ENCODE measurements at regions not wholly inside any gene's neighbourhood (a gene's known extent, or its start where the extent isn't known, plus 50 kb on each side); places are given as distances from the start of the nearest gene placed in this dataset.

DNA sequence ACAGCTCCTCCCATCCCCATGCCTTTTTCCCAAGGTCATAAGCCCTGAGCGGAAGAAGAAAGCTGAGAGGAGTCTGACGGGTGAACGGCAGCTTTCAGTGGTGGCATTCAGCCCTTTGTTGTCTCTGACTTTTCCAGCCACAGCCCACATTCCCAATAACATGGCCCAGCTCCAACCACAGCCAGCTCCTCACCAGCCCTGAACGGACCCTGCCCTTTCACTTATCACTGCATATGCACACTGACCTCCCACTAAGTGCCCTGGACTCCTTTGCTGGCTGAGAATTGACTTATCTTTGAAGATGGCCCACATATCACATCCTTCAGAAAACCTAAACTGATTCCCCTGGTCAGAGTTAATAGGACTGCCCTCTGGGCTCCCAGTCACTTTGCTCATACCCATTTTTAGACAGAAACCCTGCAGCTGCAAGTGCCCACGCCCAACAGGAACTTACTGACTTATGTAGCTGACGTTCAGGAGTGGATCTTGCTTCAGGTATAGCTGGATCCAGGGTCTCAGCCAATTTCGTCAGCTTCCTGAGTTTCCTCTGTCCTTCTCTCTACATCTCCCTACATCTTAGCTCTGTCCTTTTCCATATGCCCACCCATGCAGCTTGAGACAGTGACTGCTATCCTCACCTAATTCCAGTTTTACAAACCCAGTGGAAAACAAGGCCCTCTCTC, 348.5 kb upstream of the PROK2 start:
- Histone ChIP-seq H3K9me3 (replicated peaks; ENCODE audit: insufficient read depth, low read length) (no peaks in the 10 kb centered on the region), H3K79me2 (ENCODE audit: low read length) (no peaks in the 10 kb centered on the region), H3K4me3 (ENCODE audit: low read length) (no peak overlapping the region), H3F3A (ENCODE audit: insufficient read depth, low read length) (no peaks in the 10 kb centered on the region), H3K27me3 (replicated peaks; ENCODE audit: insufficient read depth, low read length) (no peaks in the 10 kb centered on the region), H3K27ac (ENCODE audit: low read length) (no peak overlapping the region), H3K4me1 (ENCODE audit: low read length) (no peaks in the 10 kb centered on the region), H3K9ac (ENCODE audit: low read length) (no peak overlapping the region), H2AFZ (ENCODE audit: low read length) (no peak overlapping the region), H3K4me2 (ENCODE audit: low read depth, low read length) (no peak overlapping the region), H3K36me3 (replicated peaks; ENCODE audit: insufficient read depth, low read length) (no peaks in the 10 kb centered on the region), H3K9me2 (replicated peaks; ENCODE audit: insufficient read depth, low read length) (no peaks in the 10 kb centered on the region), H4K20me1 (ENCODE audit: insufficient read depth, low read length) (no peaks in the 10 kb centered on the region)
- TF ChIP-seq, protein P1, sequence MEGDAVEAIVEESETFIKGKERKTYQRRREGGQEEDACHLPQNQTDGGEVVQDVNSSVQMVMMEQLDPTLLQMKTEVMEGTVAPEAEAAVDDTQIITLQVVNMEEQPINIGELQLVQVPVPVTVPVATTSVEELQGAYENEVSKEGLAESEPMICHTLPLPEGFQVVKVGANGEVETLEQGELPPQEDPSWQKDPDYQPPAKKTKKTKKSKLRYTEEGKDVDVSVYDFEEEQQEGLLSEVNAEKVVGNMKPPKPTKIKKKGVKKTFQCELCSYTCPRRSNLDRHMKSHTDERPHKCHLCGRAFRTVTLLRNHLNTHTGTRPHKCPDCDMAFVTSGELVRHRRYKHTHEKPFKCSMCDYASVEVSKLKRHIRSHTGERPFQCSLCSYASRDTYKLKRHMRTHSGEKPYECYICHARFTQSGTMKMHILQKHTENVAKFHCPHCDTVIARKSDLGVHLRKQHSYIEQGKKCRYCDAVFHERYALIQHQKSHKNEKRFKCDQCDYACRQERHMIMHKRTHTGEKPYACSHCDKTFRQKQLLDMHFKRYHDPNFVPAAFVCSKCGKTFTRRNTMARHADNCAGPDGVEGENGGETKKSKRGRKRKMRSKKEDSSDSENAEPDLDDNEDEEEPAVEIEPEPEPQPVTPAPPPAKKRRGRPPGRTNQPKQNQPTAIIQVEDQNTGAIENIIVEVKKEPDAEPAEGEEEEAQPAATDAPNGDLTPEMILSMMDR (IDR thresholded peaks at IDR 0.05; ENCODE audit: low read length): no peak
- TF ChIP-seq EZH2 (optimal IDR thresholded peaks at IDR 0.05; ENCODE audit: low read depth, low read length): no peak
- TF ChIP-seq EZH2phosphoT487 (IDR thresholded peaks at IDR 0.05; ENCODE audit: low read length): no peak
- DNase-seq: no peak

DNA sequence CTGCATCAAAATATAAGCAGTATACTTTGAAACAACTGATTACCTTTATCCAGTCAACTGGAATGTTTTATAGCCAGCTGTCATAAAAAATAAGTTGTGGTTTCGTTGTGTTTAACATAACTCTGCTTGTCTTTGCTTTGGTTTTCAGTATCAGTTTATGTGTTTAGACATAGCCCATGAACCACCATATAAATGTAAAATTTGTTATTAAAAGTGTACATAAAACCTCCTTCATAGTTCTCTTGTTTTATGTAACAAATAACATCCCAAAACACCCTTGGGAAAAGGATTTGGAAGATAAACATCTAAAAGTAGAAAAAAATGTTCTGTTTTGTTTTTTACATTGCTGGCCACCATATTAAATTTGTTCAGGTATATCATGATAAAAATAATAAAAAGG, 347.0 kb upstream of the PROK2 start:
- Histone ChIP-seq H3K9me2 (replicated peaks; ENCODE audit: insufficient read depth, low read length) (no peaks in the 10 kb centered on the region), H3K36me3 (replicated peaks; ENCODE audit: insufficient read depth, low read length) (no peaks in the 10 kb centered on the region), H3K4me2 (ENCODE audit: low read depth, low read length) (no peak overlapping the region), H3K79me2 (ENCODE audit: low read length) (no peaks in the 10 kb centered on the region), H3K4me3 (ENCODE audit: low read length) (no peak overlapping the region), H4K20me1 (ENCODE audit: insufficient read depth, low read length) (no peaks in the 10 kb centered on the region), H3K4me1 (ENCODE audit: low read length) (no peaks in the 10 kb centered on the region), H3K9me3 (replicated peaks; ENCODE audit: insufficient read depth, low read length) (no peaks in the 10 kb centered on the region), H3K9ac (ENCODE audit: low read length) (no peak overlapping the region), H2AFZ (ENCODE audit: low read length) (no peak overlapping the region), H3F3A (ENCODE audit: insufficient read depth, low read length) (no peaks in the 10 kb centered on the region), H3K27ac (ENCODE audit: low read length) (no peak overlapping the region), H3K27me3 (replicated peaks; ENCODE audit: insufficient read depth, low read length) (no peaks in the 10 kb centered on the region)
- no peak for DNase-seq
- TF ChIP-seq EZH2 (optimal IDR thresholded peaks at IDR 0.05; ENCODE audit: low read depth, low read length) (no peak), EZH2phosphoT487 (IDR thresholded peaks at IDR 0.05; ENCODE audit: low read length) (no peak)
- TF ChIP-seq, protein P1 (IDR thresholded peaks at IDR 0.05; ENCODE audit: low read length): no peak

DNA sequence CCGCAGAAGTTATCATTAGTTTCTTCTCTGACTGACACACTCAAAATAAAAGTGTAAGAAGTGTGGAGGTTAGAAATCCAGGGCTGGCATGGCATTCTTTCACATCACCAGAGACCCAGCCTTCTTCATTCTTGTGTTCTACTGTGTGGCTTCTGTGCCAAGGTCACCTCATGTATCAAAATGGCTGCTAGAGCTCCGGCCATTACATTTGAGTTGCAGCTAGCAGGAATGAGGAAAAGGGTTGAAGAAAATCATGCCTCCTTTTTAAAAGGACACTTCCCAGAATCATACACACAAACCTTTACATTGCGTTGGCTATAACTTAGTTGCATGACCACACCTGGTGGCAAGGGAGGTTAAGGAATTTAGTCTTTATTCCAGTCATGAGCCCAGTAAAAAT, 345.6 kb upstream of the PROK2 start:
- H3K4me1 ChIP-seq (ENCODE audit: low read length): no peaks in the 10 kb centered on the region
- no peak overlapping the region for H3K9ac ChIP-seq (ENCODE audit: low read length)
- no peaks in the 10 kb centered on the region for H3K36me3 ChIP-seq (replicated peaks; ENCODE audit: insufficient read depth, low read length)
- no peaks in the 10 kb centered on the region for H4K20me1 ChIP-seq (ENCODE audit: insufficient read depth, low read length)
- no peaks in the 10 kb centered on the region for H3K79me2 ChIP-seq (ENCODE audit: low read length)
- TF ChIP-seq, protein P1 (IDR thresholded peaks at IDR 0.05; ENCODE audit: low read length): no peak
- TF ChIP-seq EZH2 (optimal IDR thresholded peaks at IDR 0.05; ENCODE audit: low read depth, low read length) (no peak), EZH2phosphoT487 (IDR thresholded peaks at IDR 0.05; ENCODE audit: low read length) (no peak)
- no peaks in the 10 kb centered on the region for H3K27me3 ChIP-seq (replicated peaks; ENCODE audit: insufficient read depth, low read length)
- no peak overlapping the region for H3K27ac ChIP-seq (ENCODE audit: low read length)
- DNase-seq: no peak
- no peaks in the 10 kb centered on the region for H3K9me2 ChIP-seq (replicated peaks; ENCODE audit: insufficient read depth, low read length)
- H3K4me3 ChIP-seq (ENCODE audit: low read length): no peak overlapping the region
- H2AFZ ChIP-seq (ENCODE audit: low read length): no peak overlapping the region
- H3F3A ChIP-seq (ENCODE audit: insufficient read depth, low read length): no peaks in the 10 kb centered on the region
- H3K4me2 ChIP-seq (ENCODE audit: low read depth, low read length): no peak overlapping the region
- no peaks in the 10 kb centered on the region for H3K9me3 ChIP-seq (replicated peaks; ENCODE audit: insufficient read depth, low read length)
